Upper lobe of right lung (tissue), 1 donor: ENCODE measurements at regions not wholly inside any gene's neighbourhood (a gene's known extent, or its start where the extent isn't known, plus 50 kb on each side); places are given as distances from the start of the nearest gene placed in this dataset.
A peak's percentile ranks its signal among the peaks of the same experiment; 100 is the strongest.

ENCODE experiments used
- ATAC-seq: fragments of 200-7000 bp; cut with Tn5 transposase; one replicate; pipeline ENCODE4 v1.9.1; 2020; ENCODE audit warnings: mild to moderate bottlenecking, moderate library complexity
- DNase-seq: peaks from one replicate; pipeline ENCODE4 v3.0.0-alpha.2; 2020
- H3K27ac ChIP-seq: fragments of 200-600 bp; one replicate; pipeline ENCODE4 v1.8.0; 2022
- H3K27me3 ChIP-seq: fragments of 200-600 bp; one replicate; pipeline ENCODE4 v1.8.0; 2022; ENCODE audit warnings: mild to moderate bottlenecking
- H3K36me3 ChIP-seq: fragments of 200-600 bp; one replicate; pipeline ENCODE4 v1.8.0; 2022
- H3K4me1 ChIP-seq: fragments of 200-600 bp; one replicate; pipeline ENCODE4 v1.8.0; 2022
- H3K4me3 ChIP-seq: fragments of 200-600 bp; one replicate; pipeline ENCODE4 v1.8.0; 2022; ENCODE audit warnings: mild to moderate bottlenecking
- H3K9me3 ChIP-seq: fragments of 200-600 bp; one replicate; pipeline ENCODE4 v1.8.0; 2022
- CTCF ChIP-seq: fragments of 200-600 bp; IDR thresholded peaks from one replicate; pipeline ENCODE4 v1.8.0; 2022; ENCODE audit warnings: antibody characterized with exemption
- intact Hi-C: fragments of 100-400 bp; cut with DNase I; formaldehyde crosslinking; loops from one replicate; pipeline ENCODE4 v1.11.0; 2022
- donor health status: DM: no; HTN: yes; CAD: no; lungs with severe emphysema.

GRCh38 chr22:49047447-49047846 is 780.2 kb downstream of the BRD1 start:
- Histone ChIP-seq H3K27me3 (peaks cover 8% of the 10 kb centered on the region), H3K27ac (no peak overlapping the region), H3K36me3 (no peaks in the 10 kb centered on the region), H3K9me3 (no peaks in the 10 kb centered on the region), H3K4me3 (no peak overlapping the region), H3K4me1 (no peaks in the 10 kb centered on the region)
- DNase-seq (no peak), ATAC-seq (no peak)
- TF ChIP-seq CTCF: no peak
- intact Hi-C loops: no loop called here

GRCh38 chr22:49046546-49047361 is 780.9 kb downstream of the BRD1 start:
- H3K27ac ChIP-seq: no peak overlapping the region
- H3K4me1 ChIP-seq: no peaks in the 10 kb centered on the region

GRCh38 chr22:49046000-49046545 is 781.6 kb downstream of the BRD1 start:
- Histone ChIP-seq H3K27ac (no peak overlapping the region), H3K4me1 (no peaks in the 10 kb centered on the region), H3K4me3 (no peak overlapping the region), H3K27me3 (peaks cover 8% of the 10 kb centered on the region), H3K9me3 (no peaks in the 10 kb centered on the region), H3K36me3 (no peaks in the 10 kb centered on the region)
- DNase-seq (no peak), ATAC-seq (no peak)
- TF ChIP-seq CTCF: no peak
- intact Hi-C loops: no loop called here

More at GRCh38 chr22:49046546-49047361, 780.9 kb downstream of the BRD1 start:
- Histone ChIP-seq H3K9me3 (no peaks in the 10 kb centered on the region), H3K36me3 (no peaks in the 10 kb centered on the region), H3K27me3 (peaks cover 8% of the 10 kb centered on the region), H3K4me3 (no peak overlapping the region)
- intact Hi-C loops: no loop called here
- DNase-seq (peak; percentile 63), ATAC-seq (peak; percentile 45)
- TF ChIP-seq CTCF: peak; percentile 34

GRCh38 chr22:49045276-49045675 is 782.4 kb downstream of the BRD1 start:
- Histone ChIP-seq H3K4me3 (no peak overlapping the region), H3K27ac (no peak overlapping the region), H3K27me3 (peaks cover 8% of the 10 kb centered on the region), H3K4me1 (no peaks in the 10 kb centered on the region), H3K36me3 (no peaks in the 10 kb centered on the region), H3K9me3 (no peaks in the 10 kb centered on the region)
- ATAC-seq: no peak
- TF ChIP-seq CTCF: no peak
- intact Hi-C loops: no loop called here
- no peak for DNase-seq

- peak; percentile 54 for DNase-seq
- intact Hi-C loops: no loop called here
- ATAC-seq: no peak
- no peak for TF ChIP-seq CTCF
- Histone ChIP-seq H3K27ac (no peak overlapping the region), H3K27me3 (peaks cover 8% of the 10 kb centered on the region), H3K4me1 (no peaks in the 10 kb centered on the region), H3K4me3 (no peak overlapping the region), H3K9me3 (no peaks in the 10 kb centered on the region), H3K36me3 (no peaks in the 10 kb centered on the region)
Observed at GRCh38 chr22:49044776-49045175, 782.9 kb downstream of the BRD1 start.
